HG03457 (cell line): ENCODE measurements at regions not wholly inside any gene's neighbourhood (a gene's known extent, or its start where the extent isn't known, plus 50 kb on each side); places are given as distances from the start of the nearest gene placed in this dataset.

ENCODE experiments used
- ATAC-seq: cut with Tn5 transposase; IDR thresholded peaks from one replicate; pipeline ENCODE4 v1.9.1; 2021; ENCODE audit warnings: moderate number of reproducible peaks; ENCODE audit not compliant: unreplicated experiment

DNA sequence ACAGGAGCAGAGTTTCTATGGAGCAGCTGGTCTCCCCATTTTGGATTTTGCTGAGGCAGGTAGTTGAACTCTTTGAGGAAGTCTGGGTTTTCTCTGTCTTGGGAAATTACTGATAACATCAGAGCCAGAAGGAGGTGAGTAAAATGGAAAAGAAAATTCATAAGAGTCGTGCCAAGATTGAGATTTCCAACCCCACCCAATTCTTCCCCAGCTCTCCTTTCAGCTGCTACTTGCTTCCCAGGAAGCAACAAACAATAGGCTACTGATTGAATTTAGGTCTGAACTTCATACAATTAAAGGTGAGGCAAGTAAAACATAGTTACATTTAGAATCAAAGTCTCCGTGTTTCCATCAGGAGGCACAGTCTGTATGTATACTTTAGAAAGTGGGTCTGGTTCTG lies 54.6 kb upstream of the EOLA2 start:
- no peak for ATAC-seq

DNA sequence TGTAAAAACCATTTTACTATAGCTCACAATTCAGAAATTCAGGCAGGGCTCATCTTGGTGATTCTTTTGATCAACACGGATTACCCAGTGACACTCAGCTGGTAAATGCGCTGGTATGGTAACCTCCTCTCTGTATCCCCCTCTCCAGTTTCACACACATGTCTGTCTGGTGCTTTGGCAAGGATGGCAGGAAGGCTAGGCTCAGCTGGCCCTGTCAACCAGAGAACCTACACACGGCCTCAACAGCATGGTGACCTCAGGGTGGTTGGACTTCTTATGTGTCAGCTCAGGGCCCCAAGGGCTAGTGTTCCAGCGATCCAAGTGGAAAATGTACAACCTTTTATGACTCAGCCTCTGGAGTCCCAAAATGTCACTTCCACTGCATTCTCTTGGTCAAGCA lies 55.7 kb upstream of the EOLA2 start:
- no peak for ATAC-seq

GRCh38 chrX:149996515-149996914 lies 58.2 kb upstream of the EOLA2 start:
- no peak for ATAC-seq

- no peak for ATAC-seq
Measured at GRCh38 chrX:150005027-150005426, 66.7 kb upstream of the EOLA2 start.

- no peak for ATAC-seq
Measured at GRCh38 chrX:150007356-150007755, 69.1 kb upstream of the EOLA2 start.

DNA sequence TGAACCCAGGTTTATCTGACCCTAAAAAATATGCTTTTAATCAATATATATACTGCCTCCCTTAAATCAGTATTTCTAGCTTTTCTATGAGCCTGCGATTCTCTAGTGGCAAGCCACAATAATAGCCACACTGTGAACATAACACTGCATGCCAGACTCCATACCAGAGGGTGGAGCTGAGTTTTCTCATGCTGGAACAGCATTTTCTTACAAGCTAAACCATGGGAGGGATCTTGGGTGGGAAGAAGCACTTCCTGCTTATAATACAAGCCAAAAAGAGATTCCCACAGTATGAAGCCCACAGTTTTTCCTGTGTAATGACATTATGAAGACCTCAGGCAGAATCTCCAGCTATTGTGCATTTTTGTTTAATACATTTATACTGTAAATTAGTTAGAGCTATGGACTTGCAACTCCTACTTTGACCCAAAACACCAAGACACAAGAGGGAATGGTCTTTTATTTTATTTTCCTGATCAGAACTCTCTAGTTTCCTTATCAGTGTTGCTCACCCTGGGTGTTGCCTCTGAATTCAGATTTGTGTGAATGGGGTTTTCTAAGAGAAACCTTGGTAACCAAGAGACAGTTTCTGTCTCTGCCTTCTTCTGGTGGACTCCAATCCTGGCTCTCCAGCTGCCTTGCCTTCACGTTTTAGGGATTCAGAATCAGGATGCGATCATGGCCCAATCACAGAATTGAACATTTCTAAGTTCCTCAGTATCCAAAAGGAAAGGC lies 74.5 kb upstream of the EOLA2 start:
- ATAC-seq = no peak

GRCh38 chrX:150014525-150014924 lies 76.2 kb upstream of the EOLA2 start:
- ATAC-seq = no peak

- no peak for ATAC-seq
Measured at GRCh38 chrX:150017868-150018267, 79.6 kb upstream of the EOLA2 start.

DNA sequence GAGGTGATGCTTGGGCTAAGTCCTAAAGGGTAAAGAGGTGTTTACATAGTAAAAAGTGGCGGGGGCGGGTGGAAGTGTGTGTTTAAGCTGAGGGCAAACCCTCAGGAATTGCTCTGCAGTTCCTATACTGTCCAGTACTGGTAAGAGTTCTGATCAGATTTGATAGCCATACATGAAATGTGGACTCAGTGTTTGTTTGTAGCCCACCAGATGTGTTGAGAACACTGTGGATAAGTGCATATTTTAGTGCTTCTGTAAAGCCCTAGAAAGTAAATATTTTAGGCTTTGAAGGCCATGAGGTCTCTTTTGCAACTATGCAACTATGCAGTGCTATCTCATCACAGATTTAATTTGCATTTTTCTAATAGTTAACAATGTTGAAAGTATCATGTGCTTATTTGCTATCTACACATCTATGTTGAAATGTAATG lies 80.7 kb upstream of the EOLA2 start:
- ATAC-seq = no peak

DNA sequence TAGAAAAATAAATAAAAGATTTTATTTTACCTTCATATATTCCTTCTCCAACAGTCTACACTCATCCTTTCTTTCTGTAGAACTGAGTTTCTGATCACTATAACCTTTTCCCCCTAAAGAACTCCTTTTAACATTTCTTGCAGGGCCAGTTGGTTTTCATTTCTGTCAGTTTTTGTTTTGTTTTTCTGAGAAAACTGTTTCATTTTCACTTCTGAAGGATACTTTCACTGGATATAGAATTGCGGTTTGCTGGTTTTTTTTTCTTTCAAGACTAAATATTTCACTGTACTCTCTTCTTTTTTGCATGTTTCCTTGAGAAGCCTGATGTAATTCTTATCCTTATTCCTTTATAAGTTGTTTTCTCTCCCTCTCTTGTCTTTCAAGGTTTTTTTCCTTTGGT lies 90.4 kb upstream of the EOLA2 start:
- ATAC-seq = no peak

DNA sequence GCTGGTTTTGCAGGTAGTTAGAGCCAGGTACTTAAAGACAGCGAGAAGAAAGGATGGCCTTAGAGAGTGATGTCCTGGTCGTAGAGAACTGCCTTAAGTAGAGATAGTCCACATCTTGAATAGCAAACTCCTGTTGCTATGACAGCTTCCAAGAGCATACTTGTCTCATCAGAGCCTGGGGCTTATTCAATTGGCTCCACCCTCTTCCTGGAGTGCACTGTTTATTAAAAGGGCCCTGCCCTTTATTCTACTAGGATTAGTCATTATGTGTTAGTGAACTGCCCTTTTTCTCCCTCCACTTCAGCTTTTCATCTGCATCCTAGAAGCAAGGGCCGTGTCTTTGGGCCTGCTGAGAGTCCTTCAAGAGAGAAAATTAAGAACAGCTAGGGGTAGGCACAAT lies 94.5 kb upstream of the EOLA2 start:
- ATAC-seq = no peak

- ATAC-seq = no peak
Measured at GRCh38 chrX:150034788-150035187, 96.5 kb upstream of the EOLA2 start.

DNA sequence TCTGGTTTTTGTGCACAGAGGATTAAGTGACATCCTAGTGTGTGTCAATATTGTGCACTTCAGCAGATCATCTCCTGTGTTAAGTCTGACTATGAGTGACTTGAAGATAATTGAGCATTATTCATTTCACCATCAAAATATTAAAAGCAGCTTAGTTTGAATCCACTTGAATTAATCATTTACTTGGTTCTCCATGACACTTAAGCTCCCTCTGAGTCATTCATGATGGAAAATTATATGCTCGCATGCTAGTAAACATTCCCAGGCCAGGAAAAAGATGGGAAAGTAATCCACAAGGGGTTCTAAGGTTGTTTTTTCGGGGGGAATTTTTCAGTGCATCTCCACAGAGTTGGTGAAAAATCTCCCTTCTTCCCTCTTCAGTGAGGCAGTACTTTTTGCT lies 97.2 kb upstream of the EOLA2 start:
- ATAC-seq = no peak

GRCh38 chrX:150036181-150036580 lies 97.9 kb upstream of the EOLA2 start:
- no peak for ATAC-seq

- no peak for ATAC-seq
Measured at GRCh38 chrX:150036641-150037040, 98.3 kb upstream of the EOLA2 start.

- ATAC-seq = no peak
Measured at GRCh38 chrX:150037041-150037440, 98.8 kb upstream of the EOLA2 start.

GRCh38 chrX:150038315-150038714 lies 100.0 kb upstream of the EOLA2 start:
- no peak for ATAC-seq

GRCh38 chrX:150038986-150039599 lies 100.8 kb upstream of the EOLA2 start:
- ATAC-seq = no peak

GRCh38 chrX:150041208-150041607 lies 102.9 kb upstream of the EOLA2 start:
- ATAC-seq = no peak

DNA sequence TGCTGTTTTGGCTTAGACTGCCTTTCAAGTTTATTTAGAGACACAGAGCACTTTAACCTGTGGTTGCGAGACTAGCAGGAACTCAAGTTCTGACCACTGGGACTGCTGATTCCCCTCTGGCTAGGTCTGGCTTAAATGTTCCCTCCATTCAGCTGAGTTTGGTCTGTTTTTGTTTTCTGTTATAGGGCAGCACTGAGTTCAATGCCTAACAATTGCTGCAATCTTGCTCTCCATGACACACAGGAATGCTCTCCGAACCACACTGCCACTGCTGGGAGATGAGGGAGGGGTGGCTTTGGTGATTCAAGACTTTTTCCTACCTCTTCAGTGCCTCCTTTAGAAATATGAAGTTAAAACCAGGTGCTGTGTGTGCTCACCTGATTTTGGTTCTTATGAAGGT lies 106.3 kb upstream of the EOLA2 start:
- ATAC-seq = no peak

DNA sequence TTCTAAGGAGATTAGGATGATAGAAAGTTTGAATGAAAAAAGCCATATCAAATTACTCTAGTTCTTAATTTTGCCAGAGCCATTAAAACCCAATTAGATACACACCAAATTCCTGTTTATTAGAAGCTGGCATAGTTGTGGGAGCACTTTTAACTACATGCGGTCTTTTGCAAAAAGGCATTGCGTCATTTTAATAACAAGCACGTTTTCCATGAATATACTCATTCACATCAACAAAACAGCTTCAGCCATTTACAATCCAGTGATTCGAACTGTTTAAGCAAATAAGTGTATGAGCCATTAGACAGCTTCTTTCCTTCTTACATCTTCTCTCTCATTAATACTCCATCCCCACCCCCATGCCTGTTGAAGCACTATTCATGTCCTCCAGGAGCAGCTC lies 109.5 kb upstream of the EOLA2 start:
- ATAC-seq = no peak

DNA sequence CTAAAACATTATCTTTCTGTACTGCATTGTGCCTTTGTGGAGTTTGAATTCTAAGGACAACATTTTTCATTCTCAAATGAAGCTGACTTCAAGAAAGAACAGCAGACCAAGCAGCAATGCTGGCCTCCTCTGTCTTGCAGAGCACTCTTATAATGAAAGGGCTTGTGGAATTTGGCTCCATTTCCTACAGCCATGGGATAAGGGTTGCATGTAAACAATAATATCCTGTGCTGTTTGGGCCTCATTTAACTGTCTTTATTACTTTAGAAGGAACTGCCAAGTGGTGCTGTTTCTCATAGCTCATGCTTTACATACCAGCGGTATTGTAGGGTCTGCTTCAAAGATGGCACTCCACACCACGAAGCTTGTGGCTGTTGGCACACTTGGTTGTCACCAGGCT lies 111.4 kb upstream of the EOLA2 start:
- no peak for ATAC-seq

- ATAC-seq = no peak
Measured at GRCh38 chrX:150050387-150050786, 112.1 kb upstream of the EOLA2 start.
